ENCODE measurements at regions not wholly inside any gene's neighbourhood (a gene's known extent, or its start where the extent isn't known, plus 50 kb on each side); places are given as distances from the start of the nearest gene placed in this dataset.

DNA sequence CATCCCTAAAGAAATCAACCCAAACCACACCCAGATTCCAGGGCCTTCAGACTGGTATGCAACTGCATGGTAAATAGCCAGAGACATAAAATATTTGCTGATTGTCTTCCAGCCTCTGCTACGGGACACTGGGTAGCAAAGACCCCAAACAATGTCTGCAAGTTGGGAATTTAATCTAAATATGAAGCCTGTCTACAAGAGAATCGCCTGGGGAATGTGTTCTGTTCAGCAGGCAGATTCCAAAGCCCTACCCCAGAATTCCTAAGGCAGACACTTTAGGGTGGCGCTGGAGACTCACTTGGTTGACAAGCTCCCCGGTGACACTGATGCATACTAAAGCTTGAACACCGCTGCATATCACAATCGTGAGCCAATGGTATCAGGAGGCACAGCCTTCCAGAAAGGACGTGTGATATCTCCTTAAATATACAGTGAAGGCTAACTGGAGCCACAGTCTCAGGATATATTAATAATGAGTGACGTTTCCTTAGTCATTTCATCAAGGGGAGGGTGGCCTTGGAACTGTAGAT lies 684.1 kb downstream of the NTRK3 start:
- no peak overlapping the region for H2AFZ ChIP-seq (ENCODE audit: low read depth, low read length)
- H3K9ac ChIP-seq (ENCODE audit: low read length) = no peak overlapping the region
- no peaks in the 10 kb centered on the region for H3K9me2 ChIP-seq (ENCODE audit: insufficient read depth, low read length)
- H3K27ac ChIP-seq (ENCODE audit: low read length) = no peak overlapping the region
- no peaks in the 10 kb centered on the region for H3F3A ChIP-seq (ENCODE audit: insufficient read depth, low read length, poor library complexity, severe bottlenecking)
- H3K4me3 ChIP-seq (ENCODE audit: low read length) = no peak overlapping the region
- H3K4me2 ChIP-seq (ENCODE audit: low read length) = no peak overlapping the region
- no peaks in the 10 kb centered on the region for H3K9me3 ChIP-seq (ENCODE audit: low read length)
- H3K36me3 ChIP-seq (ENCODE audit: insufficient read depth, low read length) = no peaks in the 10 kb centered on the region
- TF ChIP-seq EP300 (conservative IDR thresholded peaks at IDR 0.05; ENCODE audit: poor library complexity, severe bottlenecking) (no peak), EZH2 (IDR thresholded peaks at IDR 0.05; ENCODE audit: borderline replicate concordance, insufficient read depth, low read length, poor library complexity, severe bottlenecking) (no peak), POLR2AphosphoS5 (IDR thresholded peaks at IDR 0.05) (no peak), MXI1 (conservative IDR thresholded peaks at IDR 0.05; ENCODE audit: poor library complexity, severe bottlenecking) (no peak), SMC3 (conservative IDR thresholded peaks at IDR 0.05; ENCODE audit: poor library complexity) (no peak), TAF1 (IDR thresholded peaks at IDR 0.05; ENCODE audit: low read depth) (no peak), RAD21 (conservative IDR thresholded peaks at IDR 0.05) (no peak)
- TF ChIP-seq, protein P1, sequence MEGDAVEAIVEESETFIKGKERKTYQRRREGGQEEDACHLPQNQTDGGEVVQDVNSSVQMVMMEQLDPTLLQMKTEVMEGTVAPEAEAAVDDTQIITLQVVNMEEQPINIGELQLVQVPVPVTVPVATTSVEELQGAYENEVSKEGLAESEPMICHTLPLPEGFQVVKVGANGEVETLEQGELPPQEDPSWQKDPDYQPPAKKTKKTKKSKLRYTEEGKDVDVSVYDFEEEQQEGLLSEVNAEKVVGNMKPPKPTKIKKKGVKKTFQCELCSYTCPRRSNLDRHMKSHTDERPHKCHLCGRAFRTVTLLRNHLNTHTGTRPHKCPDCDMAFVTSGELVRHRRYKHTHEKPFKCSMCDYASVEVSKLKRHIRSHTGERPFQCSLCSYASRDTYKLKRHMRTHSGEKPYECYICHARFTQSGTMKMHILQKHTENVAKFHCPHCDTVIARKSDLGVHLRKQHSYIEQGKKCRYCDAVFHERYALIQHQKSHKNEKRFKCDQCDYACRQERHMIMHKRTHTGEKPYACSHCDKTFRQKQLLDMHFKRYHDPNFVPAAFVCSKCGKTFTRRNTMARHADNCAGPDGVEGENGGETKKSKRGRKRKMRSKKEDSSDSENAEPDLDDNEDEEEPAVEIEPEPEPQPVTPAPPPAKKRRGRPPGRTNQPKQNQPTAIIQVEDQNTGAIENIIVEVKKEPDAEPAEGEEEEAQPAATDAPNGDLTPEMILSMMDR (IDR thresholded peaks at IDR 0.05; ENCODE audit: poor library complexity, severe bottlenecking) = no peak
- TF ChIP-seq, protein P2, sequence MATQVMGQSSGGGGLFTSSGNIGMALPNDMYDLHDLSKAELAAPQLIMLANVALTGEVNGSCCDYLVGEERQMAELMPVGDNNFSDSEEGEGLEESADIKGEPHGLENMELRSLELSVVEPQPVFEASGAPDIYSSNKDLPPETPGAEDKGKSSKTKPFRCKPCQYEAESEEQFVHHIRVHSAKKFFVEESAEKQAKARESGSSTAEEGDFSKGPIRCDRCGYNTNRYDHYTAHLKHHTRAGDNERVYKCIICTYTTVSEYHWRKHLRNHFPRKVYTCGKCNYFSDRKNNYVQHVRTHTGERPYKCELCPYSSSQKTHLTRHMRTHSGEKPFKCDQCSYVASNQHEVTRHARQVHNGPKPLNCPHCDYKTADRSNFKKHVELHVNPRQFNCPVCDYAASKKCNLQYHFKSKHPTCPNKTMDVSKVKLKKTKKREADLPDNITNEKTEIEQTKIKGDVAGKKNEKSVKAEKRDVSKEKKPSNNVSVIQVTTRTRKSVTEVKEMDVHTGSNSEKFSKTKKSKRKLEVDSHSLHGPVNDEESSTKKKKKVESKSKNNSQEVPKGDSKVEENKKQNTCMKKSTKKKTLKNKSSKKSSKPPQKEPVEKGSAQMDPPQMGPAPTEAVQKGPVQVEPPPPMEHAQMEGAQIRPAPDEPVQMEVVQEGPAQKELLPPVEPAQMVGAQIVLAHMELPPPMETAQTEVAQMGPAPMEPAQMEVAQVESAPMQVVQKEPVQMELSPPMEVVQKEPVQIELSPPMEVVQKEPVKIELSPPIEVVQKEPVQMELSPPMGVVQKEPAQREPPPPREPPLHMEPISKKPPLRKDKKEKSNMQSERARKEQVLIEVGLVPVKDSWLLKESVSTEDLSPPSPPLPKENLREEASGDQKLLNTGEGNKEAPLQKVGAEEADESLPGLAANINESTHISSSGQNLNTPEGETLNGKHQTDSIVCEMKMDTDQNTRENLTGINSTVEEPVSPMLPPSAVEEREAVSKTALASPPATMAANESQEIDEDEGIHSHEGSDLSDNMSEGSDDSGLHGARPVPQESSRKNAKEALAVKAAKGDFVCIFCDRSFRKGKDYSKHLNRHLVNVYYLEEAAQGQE (IDR thresholded peaks at IDR 0.05; ENCODE audit: borderline replicate concordance) = no peak
- H4K20me1 ChIP-seq (ENCODE audit: insufficient read depth) = no peaks in the 10 kb centered on the region
- H3K79me2 ChIP-seq (replicated peaks; ENCODE audit: insufficient read depth, low read length) = no peaks in the 10 kb centered on the region
- H3K27me3 ChIP-seq (ENCODE audit: insufficient read depth, low read depth, low read length) = no peaks in the 10 kb centered on the region

DNA sequence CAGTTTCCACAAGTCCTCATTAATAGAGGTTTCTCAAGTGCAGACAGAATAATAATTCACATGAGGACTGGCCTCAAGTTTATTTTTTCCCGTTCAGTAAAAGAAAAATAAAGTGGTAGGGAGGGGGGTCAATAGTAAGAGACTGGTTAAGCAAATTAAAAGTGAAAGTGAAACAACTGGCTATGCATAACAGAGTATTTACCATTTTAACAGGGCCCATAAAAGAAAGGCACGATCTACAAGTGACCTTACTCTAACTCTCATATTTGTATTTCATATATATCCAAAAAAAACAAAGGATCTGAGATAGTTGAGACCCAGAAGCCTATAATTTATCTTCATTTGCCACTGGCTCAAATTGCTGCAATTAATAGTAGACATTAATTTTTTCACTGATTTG lies 686.3 kb downstream of the NTRK3 start:
- Histone ChIP-seq H3K27me3 (ENCODE audit: insufficient read depth, low read depth, low read length) (no peaks in the 10 kb centered on the region), H4K20me1 (ENCODE audit: insufficient read depth) (no peaks in the 10 kb centered on the region), H3K4me3 (ENCODE audit: low read length) (no peak overlapping the region), H3K27ac (ENCODE audit: low read length) (no peak overlapping the region), H3K79me2 (replicated peaks; ENCODE audit: insufficient read depth, low read length) (no peaks in the 10 kb centered on the region), H2AFZ (ENCODE audit: low read depth, low read length) (no peak overlapping the region), H3K9me2 (ENCODE audit: insufficient read depth, low read length) (no peaks in the 10 kb centered on the region), H3K36me3 (ENCODE audit: insufficient read depth, low read length) (no peaks in the 10 kb centered on the region), H3K4me2 (ENCODE audit: low read length) (no peak overlapping the region), H3F3A (ENCODE audit: insufficient read depth, low read length, poor library complexity, severe bottlenecking) (no peaks in the 10 kb centered on the region), H3K9me3 (ENCODE audit: low read length) (no peaks in the 10 kb centered on the region), H3K9ac (ENCODE audit: low read length) (no peak overlapping the region)
- TF ChIP-seq MXI1 (conservative IDR thresholded peaks at IDR 0.05; ENCODE audit: poor library complexity, severe bottlenecking) = no peak
- no peak for TF ChIP-seq EZH2 (IDR thresholded peaks at IDR 0.05; ENCODE audit: borderline replicate concordance, insufficient read depth, low read length, poor library complexity, severe bottlenecking)
- TF ChIP-seq, protein P1 (IDR thresholded peaks at IDR 0.05; ENCODE audit: poor library complexity, severe bottlenecking) = no peak
- TF ChIP-seq, protein P2 (IDR thresholded peaks at IDR 0.05; ENCODE audit: borderline replicate concordance) = no peak
- no peak for TF ChIP-seq SMC3 (conservative IDR thresholded peaks at IDR 0.05; ENCODE audit: poor library complexity)
- TF ChIP-seq TAF1 (IDR thresholded peaks at IDR 0.05; ENCODE audit: low read depth) = no peak
- TF ChIP-seq POLR2AphosphoS5 (IDR thresholded peaks at IDR 0.05) = no peak
- TF ChIP-seq EP300 (conservative IDR thresholded peaks at IDR 0.05; ENCODE audit: poor library complexity, severe bottlenecking) = no peak
- no peak for TF ChIP-seq RAD21 (conservative IDR thresholded peaks at IDR 0.05)

Data from neural cell (in vitro differentiated cells).